G401.6 (cell line): ENCODE measurements at regions not wholly inside any gene's neighbourhood (a gene's known extent, or its start where the extent isn't known, plus 50 kb on each side); places are given as distances from the start of the nearest gene placed in this dataset.

ENCODE experiments used
- FAIRE-seq: peaks from 2 replicates; lab custom pipeline; 2012; peaks lifted over from hg19 to GRCh38; lab: Jason Lieb, UNC

GRCh38 chr2:217438821-217439220, 564.0 kb downstream of the TNS1 start:
- no peak for FAIRE-seq

GRCh38 chr2:217438136-217438535, 564.7 kb downstream of the TNS1 start:
- FAIRE-seq = no peak

GRCh38 chr2:217437290-217437870, 565.4 kb downstream of the TNS1 start:
- FAIRE-seq = no peak

GRCh38 chr2:217436386-217436785, 566.4 kb downstream of the TNS1 start:
- no peak for FAIRE-seq

GRCh38 chr2:217434180-217434975, 568.4 kb downstream of the TNS1 start:
- FAIRE-seq = no peak

GRCh38 chr2:217433522-217433921, 569.3 kb downstream of the TNS1 start:
- no peak for FAIRE-seq

GRCh38 chr2:217431577-217432269, 571.1 kb downstream of the TNS1 start:
- FAIRE-seq = no peak

GRCh38 chr2:217430916-217431576, 571.2 kb upstream of the TNP1 start:
- no peak for FAIRE-seq

GRCh38 chr2:217429981-217430500, 570.2 kb upstream of the TNP1 start:
- FAIRE-seq = no peak

GRCh38 chr2:217421834-217422233, 562.0 kb upstream of the TNP1 start:
- no peak for FAIRE-seq

GRCh38 chr2:217420854-217421253, 561.0 kb upstream of the TNP1 start:
- no peak for FAIRE-seq

- FAIRE-seq = no peak
These were observed 559.3 kb upstream of the TNP1 start for GRCh38 chr2:217419055-217419671.

- FAIRE-seq = no peak
These were observed 558.7 kb upstream of the TNP1 start for GRCh38 chr2:217418544-217418943.

- no peak for FAIRE-seq
These were observed 558.2 kb upstream of the TNP1 start for GRCh38 chr2:217418090-217418489.

- FAIRE-seq = no peak
These were observed 557.7 kb upstream of the TNP1 start for GRCh38 chr2:217417536-217417935.

- FAIRE-seq = no peak
These were observed 555.5 kb upstream of the TNP1 start for GRCh38 chr2:217415316-217415715.

- no peak for FAIRE-seq
These were observed 554.6 kb upstream of the TNP1 start for GRCh38 chr2:217414429-217414828.

- FAIRE-seq = no peak
These were observed 553.3 kb upstream of the TNP1 start for GRCh38 chr2:217413193-217413592.

GRCh38 chr2:217412721-217413120, 552.9 kb upstream of the TNP1 start:
- FAIRE-seq = no peak

- FAIRE-seq = no peak
These were observed 552.4 kb upstream of the TNP1 start for GRCh38 chr2:217412277-217412676.

GRCh38 chr2:217410681-217410960, 550.8 kb upstream of the TNP1 start:
- FAIRE-seq = no peak

GRCh38 chr2:217409949-217410680, 550.3 kb upstream of the TNP1 start:
- no peak for FAIRE-seq
